GM21447 (cell line): ENCODE measurements at regions not wholly inside any gene's neighbourhood (a gene's known extent, or its start where the extent isn't known, plus 50 kb on each side); places are given as distances from the start of the nearest gene placed in this dataset.
"Not testable (repeated sequence)": the region's sequence is repeated elsewhere in the genome, so short reads cannot be mapped to it uniquely, and the experiment has no call there.

Source experiments
- ATAC-seq: cut with Tn5 transposase; IDR thresholded peaks from one replicate; pipeline ENCODE4 v1.9.1; 2021; ENCODE audit not compliant: unreplicated experiment

DNA sequence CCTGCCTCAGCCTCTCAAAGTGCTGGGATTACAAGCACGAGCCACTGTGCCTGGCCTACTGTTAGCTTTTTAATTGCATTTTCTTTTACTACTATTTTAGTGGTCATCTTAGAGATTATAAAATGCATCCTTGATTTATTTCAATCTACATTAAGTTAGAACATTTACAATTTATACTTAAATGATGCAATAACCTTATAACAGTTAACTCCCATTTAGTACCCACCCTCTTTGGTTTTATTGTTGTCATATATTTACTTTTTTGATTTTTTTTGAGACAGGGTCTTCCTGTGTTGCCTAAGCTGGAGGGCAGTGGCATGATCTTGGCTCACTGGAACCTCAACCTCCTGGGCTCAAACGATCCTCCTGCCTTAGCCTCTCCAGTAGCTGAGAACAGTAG is 77.3 kb downstream of the PPCDC start:
- ATAC-seq: no peak

DNA sequence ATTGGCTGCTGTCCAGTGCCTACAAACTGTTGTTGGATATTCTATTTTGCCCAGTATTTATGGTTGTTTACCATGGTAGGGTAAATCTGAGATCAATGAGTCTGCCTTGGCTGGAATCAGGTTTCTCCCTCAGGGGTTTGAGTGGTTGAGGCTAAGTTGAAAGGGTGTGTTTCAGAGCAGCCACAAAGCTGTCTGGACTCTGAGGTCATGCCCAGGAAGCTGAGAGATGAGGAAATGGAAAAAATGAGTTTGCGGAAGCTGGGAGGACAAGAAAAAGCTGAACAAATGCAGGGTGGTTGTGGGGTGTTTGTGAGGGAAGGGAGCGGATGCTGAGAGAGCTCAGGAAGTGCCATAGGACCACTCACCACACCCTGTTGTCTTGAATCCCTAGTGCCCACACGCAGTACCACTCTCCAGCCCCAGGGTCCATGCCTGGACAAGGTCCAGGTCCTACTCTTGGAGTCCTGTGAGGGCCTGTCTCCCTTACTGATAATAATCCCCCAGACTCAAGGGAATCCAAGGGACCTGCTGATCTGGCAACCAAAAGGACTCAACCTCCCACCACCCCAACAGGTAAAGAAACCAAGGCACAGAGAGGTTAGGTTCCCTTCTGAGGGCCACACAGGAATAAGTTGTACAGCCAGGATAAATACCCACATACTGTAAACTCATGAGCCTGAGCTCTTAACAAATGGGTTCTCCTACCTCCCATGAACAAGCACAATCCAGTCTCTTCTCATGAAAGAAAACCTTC is 81.6 kb downstream of the PPCDC start:
- ATAC-seq: peak; percentile 57

DNA sequence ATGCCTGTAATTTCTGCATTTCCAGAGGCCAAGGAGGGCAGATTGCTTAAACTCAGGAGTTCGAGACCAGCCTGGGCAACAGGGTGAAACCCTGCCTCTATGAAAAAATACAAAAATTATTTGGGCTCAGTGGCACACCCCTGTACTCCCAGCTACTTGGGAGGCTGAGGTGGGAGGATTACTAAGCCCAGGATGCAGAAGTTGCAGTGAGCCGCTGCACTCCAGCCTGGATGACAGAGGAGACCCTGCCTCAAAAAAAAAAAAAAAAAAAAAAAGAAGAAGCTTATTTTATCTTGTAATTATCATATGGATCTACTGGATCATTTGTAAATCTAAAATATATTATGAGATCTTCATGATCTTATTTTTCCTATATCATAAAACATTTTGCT is 84.1 kb downstream of the PPCDC start:
- ATAC-seq: no peak

DNA sequence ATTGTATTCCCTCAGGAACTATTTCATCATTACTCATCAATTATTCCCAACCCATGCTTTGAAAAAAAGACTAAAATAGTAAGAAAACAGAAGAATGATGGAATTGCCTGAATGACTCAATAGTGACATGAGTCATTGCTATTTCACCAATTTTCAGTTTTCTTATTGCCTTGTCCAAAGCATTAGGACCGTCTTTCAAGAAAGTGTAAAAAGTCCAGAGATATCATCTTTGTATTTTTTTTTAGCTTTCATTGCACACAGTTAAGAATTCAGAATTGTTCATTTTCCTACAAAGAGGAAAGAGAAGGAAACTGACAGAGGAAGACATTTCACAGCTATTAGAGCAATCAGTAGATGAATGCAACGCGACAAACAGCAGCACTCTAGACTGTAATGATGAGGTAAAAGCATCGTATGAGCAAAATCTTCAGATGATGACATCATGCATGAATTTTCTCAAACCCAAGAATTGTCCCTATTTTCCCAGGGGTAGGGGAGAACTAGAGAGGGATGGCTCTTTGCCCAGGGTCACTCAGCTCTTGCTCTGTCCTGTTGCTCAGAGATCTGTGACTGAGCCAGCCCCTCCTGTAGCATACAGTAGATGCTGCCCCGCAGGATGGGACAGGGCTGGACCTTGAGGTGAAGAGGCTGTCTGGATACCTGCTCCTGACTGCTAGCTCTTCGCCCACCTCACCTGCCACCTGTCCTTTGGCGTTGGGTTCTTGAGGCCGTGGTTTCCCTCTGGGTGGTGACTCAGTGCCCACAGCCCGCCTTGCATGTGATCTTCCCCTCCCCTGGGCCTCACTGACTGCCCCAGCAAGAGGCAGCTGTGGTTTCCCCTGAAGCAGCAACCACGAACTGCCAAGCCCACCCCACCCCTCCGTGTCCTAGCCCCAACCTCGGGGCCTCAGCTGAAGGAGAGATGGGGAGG is 84.8 kb downstream of the PPCDC start:
- no peak for ATAC-seq

DNA sequence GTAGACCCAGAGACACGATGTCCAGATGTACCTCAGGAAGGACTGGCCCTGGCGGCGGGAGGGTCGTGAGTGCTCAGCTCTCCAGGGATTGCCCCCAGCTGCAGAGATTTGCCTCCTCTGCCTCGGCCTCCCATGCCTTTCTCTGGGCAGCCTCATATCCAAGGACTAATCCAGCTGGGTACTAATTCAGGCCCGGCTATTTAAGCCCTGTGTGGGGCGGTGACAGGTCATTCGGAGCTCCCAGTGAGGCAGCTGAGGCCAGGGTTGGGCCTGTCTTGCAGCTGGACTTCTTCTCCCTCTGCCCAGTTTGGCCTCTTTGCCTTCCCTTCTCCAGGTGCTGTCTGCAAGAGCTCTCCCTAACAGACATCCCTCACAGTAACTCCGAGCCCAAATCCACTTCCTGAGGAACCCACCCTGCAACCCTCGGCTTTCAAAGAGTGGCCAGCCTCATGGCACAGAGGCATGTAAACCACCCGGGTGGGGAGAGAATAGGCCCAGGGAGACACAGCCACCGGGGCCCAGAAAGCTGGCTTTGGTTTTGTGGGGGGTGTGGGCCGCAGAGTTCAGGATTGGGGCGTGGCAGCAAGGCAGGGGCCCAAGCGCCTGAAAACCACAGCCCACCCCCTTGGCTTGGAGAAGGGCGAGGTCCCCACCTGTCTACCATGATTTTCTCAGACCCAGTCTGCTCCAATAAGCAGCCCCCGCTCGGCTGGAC is 85.8 kb downstream of the PPCDC start:
- no peak for ATAC-seq

DNA sequence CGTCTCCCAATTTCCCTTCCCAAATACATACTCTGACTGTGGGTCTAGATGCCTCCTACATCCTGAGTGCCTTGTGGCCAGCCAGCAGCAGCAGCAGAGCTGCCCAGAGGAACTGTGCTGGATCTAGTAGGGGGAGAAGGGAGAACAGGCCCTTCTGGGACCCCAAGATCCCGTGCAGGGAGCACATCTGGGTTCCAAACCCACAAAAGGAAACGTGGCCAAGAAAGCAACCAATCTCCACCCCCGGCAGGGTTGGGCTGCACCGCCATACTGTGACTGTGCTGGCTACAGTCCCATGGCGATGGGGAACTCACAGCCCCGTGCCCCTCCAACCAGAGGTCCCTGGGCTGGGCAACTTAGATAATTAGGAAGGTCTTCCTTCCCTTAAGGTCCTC is 86.3 kb downstream of the PPCDC start:
- ATAC-seq: no peak

DNA sequence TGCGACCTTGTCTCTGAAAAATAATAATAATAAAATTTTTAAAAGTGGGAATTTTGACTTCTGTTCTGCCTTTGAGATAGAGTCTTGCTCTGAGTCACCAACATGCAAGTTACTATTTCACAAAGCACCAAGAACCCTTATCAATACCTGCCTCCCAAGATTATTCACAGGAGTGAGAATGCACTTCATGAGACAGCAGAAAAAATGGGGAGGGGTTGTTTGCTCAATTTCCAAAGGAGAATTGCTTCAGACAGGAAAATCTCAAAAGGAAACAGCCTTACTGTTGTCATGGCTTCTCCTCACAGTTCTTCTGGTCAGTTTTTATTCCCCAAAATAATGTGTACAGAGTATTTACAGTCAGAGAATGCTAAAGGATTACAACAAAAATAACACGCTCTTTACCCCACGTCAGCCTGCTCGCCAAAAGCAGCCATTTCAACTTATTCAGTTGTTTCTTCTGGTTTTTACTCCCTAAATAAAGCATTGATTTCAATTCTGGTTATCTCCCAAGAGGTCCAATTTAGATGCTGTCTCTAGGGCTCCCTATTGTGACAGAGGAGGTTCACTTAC is 89.0 kb downstream of the PPCDC start:
- ATAC-seq: no peak

DNA sequence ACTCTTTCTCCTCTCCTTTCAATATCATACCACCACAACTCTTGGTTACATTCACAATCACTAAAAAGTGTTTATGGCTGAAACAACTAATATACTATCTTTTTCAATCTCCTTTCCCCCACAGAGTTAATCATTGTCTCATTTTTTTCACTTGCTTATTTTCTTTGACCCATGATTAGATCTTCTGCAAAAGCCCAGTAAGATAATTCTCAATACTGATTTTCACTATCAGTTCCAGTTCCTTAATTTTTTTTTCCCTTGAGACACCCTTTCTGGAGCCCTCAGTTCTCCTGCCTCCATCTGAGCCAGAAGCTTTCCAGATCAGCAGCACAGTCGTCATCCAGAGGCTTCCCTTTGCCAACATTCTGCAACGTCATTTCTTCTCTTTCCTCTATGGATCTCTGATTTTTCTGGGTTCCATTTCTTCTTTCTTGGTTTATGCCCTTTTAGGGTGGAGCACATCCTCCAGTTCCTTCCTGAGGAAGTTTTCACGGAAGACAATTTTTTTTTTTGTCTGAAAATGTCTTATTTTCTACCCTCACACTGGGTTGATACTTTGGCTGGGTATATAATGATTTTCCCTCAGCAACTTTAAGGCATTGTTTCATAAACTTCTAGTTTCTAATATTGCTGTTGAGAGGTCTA is 88.7 kb upstream of the C15orf39 start:
- peak; percentile 44 for ATAC-seq

DNA sequence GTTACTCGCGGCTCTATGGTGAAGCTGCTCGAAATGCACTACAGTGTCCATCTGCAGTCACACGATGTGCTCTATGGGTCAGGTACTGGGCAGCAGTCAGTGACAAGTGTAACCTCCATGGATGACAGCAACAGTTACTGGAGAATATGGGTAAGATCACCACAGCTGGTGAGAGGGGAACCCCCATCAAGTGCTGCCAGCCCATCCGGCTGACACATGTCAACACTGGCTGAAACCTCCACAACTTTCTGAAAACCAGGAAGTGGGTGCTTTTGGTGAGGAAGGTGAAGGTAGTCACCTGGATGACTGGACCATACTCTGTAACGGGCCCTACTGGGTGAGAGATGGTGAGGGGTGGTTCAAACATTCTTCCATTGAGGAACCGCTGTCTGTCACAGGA is 87.4 kb upstream of the C15orf39 start:
- no peak for ATAC-seq

DNA sequence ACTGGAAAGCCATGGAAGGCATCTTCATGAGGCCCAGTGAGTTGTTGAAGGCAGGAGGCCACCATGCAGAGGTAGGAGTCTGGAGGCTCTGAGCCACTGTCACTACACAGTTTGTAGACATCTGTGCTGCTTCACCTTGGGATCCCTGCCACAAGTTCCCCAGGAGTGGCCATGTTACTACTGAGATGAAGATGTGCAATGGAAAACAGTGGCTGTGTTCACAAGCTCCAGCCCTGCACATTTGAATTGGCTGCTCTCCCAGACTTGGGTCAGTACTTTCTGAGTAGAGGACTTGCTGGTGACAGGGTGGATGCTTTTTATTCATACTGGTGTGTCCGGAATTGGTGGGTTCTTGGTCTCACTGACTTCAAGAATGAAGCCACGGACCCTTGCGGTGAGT is 86.9 kb upstream of the C15orf39 start:
- no peak for ATAC-seq

DNA sequence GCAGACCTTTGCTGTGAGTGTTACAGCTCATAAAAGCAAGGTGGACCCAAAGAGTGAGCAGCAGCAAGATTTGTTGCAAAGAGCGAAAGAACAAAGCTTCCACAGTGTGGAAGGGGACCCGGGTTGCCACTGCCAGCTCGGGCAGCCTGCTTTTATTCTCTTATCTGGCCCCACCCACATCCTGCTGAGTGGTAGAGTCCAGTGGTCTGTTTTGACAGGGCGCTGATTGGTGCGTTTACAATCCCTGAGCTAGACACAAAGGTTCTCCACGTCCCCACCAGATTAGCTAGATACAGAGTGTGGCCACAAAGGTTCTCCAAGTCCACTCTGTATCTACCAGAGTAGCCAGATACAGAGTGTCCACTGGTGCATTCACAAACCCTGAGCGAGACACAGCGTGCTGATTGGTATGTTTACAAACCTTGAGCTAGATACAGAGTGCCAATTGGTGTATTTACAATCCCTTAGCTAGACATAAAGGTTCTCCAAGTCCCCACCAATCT is 86.2 kb upstream of the C15orf39 start:
- ATAC-seq: not testable (repeated sequence)

DNA sequence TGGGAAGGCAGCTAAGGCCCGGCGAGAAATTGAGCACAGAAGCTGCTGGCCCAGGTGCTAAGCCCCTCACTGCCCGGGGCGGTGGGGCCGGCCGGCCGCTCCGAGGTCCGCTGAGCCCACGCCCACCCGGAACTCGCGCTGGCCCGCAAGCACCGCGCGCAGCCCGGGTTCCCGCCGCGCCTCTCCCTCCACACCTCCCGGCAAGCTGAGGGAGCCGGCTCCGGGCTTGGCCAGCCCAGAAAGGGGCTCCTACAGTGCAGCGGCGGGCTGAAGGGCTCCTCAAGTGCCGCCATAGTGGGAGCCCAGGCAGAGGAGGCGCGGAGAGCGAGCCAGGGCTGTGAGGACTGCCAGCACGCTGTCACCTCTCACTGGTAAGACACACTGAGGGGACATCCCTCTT is 85.5 kb upstream of the C15orf39 start:
- not testable (repeated sequence) for ATAC-seq

DNA sequence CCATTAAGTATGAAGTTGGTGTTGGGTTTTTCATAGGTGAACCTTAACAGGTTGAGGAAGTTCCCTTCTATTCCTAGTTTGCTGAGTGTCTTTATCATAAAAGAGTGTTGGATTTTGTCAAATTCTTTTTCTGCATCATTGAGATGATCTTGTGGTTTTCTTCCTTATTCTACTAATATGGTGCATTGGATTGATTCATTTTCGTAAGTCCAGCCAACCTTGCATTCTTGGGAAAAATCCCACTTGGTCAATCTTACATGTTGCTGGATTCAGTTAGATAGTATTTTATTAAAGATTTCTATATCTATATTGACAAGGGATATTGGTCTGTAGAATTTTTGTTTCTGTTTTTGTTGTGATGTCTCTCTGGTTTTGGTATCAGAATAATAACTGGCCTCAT is 83.7 kb upstream of the C15orf39 start:
- no peak for ATAC-seq

DNA sequence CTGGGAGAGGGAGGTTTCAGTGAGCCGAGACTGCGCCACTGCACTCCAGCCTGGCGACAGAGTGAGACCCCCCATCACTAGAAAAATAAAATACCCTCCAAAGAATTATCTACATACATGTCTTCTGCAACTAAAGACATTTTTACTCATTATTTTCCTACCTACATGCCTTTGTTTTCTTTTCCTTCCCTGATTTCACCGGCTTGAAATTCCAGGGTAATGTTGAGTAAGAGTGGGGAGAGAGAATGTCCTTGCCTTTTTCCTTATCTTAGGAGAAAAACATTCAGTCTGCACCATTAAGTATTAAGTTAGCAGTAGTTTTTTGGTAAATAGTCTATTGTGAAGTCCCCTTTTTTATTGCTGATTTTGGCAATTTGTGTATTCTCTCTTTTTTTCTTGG is 82.4 kb upstream of the C15orf39 start:
- not testable (repeated sequence) for ATAC-seq

DNA sequence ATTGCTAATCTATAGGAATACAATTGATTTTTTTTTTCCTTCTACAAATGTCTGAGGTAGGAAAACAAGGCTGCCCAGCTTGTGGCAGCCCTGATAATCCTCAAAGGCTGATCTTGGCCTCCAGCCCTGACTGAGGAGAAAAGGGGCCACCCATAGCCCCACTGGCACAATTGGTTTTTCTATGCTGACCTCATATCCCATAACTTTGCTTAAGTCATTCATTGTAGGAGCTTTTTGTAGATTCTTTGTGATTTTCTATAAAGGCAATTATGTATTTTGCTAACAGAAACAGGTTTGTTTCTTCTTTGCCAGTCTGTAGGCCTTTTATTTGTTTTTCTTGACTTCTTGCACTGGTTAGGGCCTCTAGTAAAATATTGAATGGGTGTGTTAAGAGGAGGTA is 80.2 kb upstream of the C15orf39 start:
- ATAC-seq: no peak

DNA sequence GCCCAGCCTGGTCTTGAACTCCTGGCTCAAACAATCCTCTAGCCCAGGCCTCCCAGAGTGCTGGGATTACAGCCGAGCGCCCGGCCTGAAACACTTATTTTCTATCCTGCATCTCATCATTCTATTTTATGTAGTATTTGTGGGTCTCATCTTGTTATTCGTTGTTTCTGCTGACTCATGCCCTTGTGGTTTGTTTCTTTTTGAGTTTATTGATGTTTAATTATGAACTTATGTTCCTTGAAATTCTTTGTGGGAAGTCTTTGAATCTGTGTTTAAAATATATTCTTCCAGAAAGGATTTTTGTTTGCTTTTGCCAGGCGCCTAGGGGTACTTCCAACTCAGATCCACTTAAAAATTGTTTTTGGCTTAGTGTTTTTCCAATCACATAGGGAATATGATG is 78.3 kb upstream of the C15orf39 start:
- ATAC-seq: no peak

DNA sequence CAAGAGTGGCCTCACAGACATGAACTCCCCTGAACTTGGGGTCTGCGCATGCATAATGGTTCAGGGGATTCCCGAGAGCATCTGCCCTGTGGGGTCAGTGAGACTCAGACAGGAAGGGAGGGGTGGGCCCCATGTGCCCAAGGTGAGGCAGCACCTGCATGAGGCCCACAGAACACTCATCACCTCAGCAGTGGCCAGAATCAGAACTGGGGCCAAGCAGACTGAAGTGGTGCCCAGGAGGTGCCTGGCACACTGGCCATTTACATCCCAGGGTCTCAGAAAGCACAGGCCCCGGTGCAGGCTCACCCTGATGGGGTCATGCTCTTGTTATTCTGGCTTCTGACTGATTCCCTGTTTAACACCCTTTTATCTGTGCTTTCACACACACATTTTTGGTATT is 77.4 kb upstream of the C15orf39 start:
- not testable (repeated sequence) for ATAC-seq

DNA sequence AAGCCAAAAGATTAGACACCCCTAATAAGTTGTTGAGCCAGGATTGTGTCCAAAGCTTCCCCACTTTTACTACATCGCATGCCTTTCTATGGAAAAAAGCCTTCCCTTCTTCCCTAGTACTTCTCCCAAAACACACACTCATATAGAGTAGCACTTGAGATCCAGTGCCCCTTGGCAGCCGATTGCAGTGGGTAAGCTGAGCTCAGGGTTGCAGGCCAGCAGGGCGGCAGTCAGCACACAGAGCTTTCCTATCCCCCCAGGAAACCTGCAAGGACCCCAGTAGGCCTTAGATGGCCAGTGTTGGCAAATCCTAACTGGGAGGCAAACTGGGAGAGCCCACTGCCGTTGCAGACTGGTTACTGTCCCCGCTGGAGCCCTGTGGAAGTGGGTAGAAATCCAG is 75.7 kb upstream of the C15orf39 start:
- no peak for ATAC-seq

DNA sequence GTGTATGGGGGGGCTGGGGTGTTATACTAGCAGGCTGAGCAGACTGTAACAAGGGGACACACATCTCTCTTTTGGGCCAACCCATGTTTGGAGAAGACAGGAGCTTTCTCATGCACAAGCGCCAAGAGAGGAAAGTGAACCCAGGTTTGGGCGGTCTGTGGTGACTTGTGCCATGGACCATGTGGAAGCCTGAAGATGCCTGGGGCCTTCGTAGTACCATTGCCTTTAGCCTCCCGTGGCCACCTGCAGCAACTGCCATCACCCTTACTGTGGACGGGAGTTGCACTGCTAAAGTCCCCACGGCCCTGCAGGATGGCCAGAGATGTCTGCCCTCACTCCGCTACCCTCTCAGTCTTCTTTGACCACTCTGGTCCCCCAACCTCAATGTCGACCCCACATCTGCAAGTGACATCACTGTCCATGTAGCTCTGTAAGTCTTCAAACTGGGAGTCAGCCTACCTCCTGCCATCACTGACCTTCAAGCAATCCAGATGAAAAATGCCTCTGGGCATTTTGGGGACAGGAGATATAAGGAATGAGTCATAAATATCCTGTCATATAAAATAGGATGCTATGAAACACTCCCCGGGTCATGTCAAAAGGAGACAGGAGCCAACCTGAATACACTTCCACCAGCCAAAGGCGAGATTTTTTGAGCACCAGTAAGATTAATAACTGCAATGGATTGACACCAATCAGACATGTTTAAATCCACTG is 74.7 kb upstream of the C15orf39 start:
- no peak for ATAC-seq

DNA sequence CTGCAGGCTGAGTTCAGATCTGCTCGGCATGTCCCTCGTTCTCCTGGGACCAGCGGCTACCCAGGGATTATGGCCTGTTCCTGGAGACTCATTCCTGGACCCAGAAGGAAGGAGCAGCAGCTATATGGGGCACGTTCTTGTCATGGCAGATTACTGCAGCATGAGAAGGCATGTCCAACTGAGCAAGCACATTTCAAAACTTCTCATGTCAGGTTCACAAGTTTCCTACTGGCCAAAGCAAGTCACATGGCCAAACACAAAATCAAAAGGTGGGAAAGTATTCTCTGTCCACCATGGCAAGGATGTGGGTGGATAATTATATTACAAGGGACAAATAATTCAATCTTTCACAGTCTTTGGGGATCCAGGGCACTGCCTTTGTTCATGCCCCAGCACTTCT is 71.9 kb upstream of the C15orf39 start:
- no peak for ATAC-seq
